Epithelial cell of proximal tubule (primary cell): ENCODE measurements at regions not wholly inside any gene's neighbourhood (a gene's known extent, or its start where the extent isn't known, plus 50 kb on each side); places are given as distances from the start of the nearest gene placed in this dataset.

Experiments used
- DNase-seq: peaks from one replicate; pipeline ENCODE4 v3.0.0-alpha.2; 2011; ENCODE audit warnings: low read depth
- H3K4me3 ChIP-seq: 2 replicates; pipeline ENCODE4 v1.5.1; 2011; ENCODE audit warnings: low read depth, mild to moderate bottlenecking, low read length
- CTCF ChIP-seq: conservative IDR thresholded peaks from 2 replicates; pipeline ENCODE4 v1.5.1; 2012; ENCODE audit warnings: low read depth, mild to moderate bottlenecking, low read length

DNA sequence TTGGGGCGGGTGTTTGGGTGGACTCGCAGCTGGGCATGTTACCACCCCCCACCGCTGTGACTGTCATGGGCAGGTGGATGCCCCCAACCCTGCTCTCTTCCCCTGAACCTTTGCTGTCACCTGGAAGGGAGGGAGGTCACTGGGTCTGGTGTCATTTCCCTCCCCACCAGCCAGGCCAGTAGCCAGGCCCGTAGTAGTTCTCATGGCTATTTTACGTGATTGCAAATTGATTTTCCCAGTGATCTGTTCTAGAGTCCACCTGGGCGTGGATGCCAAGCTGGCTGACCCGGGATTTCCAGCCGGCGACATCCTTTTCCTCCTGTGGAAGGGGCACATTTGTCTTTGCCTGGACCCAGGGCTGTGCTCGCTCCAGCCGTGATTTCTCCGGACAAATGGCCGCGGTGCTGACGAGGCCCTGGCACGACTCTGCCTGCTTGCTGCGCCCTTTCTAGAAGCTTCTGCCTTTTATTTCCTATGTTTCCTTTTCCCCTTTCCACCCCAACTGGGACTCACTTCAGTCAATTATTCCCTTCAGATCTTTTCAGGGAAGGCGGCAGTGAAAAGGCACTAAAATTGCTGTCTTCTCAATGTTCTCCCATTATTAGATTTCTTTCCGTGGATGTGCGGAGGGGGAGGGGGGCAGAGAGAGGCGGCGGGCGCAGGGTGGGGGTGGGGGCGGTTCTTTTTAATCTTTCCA lies 226.9 kb upstream of the CIBAR2 start:
- no peak for DNase-seq
- TF ChIP-seq CTCF, result no peak
- no peak overlapping the region for H3K4me3 ChIP-seq

DNA sequence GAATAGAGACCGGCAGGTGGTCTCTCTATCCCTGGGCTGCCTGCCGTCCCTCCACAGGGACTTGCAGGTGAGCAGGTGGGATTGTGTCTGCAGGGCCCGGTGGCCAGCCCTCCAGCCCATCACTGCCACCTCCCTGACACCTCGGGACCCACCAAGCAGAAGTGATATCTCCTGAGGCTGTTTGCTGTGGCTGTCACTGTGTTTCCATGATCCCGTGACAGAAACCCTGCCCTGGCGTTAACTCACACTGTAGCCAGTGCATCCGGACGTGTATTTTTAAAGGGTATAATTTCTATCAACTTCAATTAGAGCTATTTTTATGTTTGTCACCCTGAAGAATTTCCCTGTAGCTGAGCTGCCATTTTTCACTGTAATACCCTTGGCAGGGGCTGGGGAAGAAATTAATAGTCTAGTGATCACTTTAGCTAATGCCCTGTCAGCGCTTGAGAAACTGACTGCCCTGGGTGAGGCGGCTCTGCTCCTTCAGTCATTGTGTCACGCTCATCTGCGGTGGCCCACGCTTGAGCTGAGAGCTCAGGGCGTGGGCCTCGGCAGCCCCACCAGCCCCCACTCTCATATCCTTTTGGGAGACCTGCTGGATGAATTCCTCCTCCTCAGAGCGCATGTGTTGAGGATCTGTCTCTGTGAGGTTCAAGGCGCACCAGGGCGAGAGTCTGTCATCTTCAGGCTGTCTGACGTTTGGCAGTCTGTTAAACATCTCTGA lies 229.9 kb upstream of the CIBAR2 start:
- no peak for DNase-seq
- no peak overlapping the region for H3K4me3 ChIP-seq
- TF ChIP-seq CTCF, result no peak

GRCh38 chr16:85344502-85345128 lies 232.3 kb upstream of the CIBAR2 start:
- no peak for TF ChIP-seq CTCF
- no peak overlapping the region for H3K4me3 ChIP-seq
- DNase-seq, result no peak

GRCh38 chr16:85345129-85345639 lies 232.9 kb upstream of the CIBAR2 start:
- no peak for DNase-seq
- H3K4me3 ChIP-seq, result no peak overlapping the region
- TF ChIP-seq CTCF, result no peak

DNA sequence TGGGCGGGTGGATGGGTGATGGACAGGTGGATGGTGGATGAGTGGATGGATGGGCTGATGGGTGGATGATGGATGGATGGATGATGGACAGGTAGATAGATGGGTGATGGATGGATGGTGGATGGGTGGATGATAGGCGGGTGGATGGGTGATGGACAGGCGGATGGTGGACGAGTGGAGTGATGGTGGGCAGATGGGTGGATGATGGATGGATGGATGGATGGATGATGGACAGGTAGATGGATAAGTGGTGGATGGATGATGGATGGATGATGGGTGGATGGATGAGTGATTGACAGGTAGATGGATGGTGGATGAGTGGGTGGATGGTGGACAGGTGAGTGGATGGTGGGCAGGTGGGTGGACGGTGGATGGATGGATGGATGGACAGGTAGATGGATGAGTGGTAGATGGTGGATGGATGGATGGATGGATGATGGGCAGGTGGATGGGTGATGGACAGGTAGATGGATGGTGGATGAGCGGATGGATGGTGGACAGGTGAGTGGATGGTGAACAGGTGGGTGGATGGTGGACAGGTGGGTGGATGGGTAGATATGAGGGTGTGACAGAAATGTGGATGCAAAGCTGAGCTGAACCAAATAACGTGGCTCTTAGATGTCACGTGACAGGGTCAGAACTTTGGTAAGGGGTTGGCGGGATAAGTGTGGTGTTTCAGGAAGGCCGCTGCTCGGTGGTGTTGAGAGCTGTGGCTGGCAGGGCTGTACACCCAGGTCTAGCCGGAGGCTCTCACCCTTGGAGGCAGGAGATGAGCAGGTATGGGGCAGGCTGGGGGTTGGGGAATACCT lies 234.3 kb upstream of the CIBAR2 start:
- TF ChIP-seq CTCF, result no peak
- no peak for DNase-seq
- no peak overlapping the region for H3K4me3 ChIP-seq

DNA sequence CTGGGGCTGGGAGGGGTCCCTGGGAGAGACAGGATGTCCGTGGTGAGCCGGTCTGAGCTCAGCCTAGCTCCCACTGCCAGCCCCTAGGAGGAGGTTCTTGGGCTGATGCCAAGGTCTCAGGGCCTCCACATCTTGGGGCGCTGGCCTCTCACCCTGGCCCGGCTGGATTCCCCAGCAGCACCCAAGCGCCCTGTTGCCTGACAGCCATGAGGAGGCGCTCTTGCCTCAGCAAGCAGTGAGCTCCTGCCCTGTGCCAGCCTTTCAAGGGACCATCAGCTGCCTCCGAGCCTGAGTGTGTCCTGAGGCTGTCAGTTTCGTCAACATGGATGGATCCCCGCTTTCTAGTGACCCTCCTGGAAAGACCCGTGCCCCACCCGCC lies 234.9 kb upstream of the CIBAR2 start:
- peak; percentile 27 for TF ChIP-seq CTCF
- H3K4me3 ChIP-seq, result no peak overlapping the region
- no peak for DNase-seq
